DOHH2 (cell line): ENCODE measurements at regions not wholly inside any gene's neighbourhood (a gene's known extent, or its start where the extent isn't known, plus 50 kb on each side); places are given as distances from the start of the nearest gene placed in this dataset.

ENCODE experiments used
- EZH2phosphoT487 ChIP-seq: fragments of 200-600 bp; sonication (generic); IDR thresholded peaks from 2 replicates; pipeline ENCODE4 v1.6.1; 2017; ENCODE audit warnings: borderline replicate concordance, mild to moderate bottlenecking, antibody characterized with exemption, low read length, moderate library complexity, mixed read lengths
- TF ChIP-seq, protein P1 (sequence below): fragments of 200-600 bp; sonication (generic); IDR thresholded peaks from one replicate; pipeline ENCODE4 v1.5.1; 2014; ENCODE audit warnings: antibody characterized with exemption, mild to moderate bottlenecking, low read depth, low read length; ENCODE audit not compliant: poor library complexity, severe bottlenecking

GRCh38 chr18:25724121-25724520 is 366.3 kb downstream of the SS18 start:
- no peak for TF ChIP-seq EZH2phosphoT487
- TF ChIP-seq, protein P1, sequence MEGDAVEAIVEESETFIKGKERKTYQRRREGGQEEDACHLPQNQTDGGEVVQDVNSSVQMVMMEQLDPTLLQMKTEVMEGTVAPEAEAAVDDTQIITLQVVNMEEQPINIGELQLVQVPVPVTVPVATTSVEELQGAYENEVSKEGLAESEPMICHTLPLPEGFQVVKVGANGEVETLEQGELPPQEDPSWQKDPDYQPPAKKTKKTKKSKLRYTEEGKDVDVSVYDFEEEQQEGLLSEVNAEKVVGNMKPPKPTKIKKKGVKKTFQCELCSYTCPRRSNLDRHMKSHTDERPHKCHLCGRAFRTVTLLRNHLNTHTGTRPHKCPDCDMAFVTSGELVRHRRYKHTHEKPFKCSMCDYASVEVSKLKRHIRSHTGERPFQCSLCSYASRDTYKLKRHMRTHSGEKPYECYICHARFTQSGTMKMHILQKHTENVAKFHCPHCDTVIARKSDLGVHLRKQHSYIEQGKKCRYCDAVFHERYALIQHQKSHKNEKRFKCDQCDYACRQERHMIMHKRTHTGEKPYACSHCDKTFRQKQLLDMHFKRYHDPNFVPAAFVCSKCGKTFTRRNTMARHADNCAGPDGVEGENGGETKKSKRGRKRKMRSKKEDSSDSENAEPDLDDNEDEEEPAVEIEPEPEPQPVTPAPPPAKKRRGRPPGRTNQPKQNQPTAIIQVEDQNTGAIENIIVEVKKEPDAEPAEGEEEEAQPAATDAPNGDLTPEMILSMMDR = no peak
